ENCODE measurements at regions not wholly inside any gene's neighbourhood (a gene's known extent, or its start where the extent isn't known, plus 50 kb on each side); places are given as distances from the start of the nearest gene placed in this dataset.

DNA sequence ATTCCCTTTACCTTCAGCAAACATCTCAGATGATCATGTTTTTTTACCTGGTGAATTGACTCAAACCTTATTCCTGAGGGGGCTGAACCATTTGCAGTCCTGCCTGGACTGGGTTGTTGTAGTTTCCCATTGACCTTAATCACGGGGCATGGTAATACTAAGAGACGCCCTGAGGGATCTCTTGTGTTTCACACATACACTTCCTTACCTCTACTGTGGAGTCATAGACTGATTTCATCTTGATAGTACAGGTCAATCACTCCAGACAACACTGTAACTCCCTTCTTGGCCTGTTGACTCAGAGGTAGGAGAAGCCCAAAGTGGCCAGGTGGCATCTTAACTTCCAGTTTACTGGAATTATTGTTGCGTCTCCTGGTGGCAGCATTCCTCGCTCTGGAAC, 1064.0 kb upstream of the PCDH10 start:
- no peaks in the 10 kb centered on the region for H3K79me2 ChIP-seq (ENCODE audit: insufficient read depth, low read length)
- no peaks in the 10 kb centered on the region for H3K9me3 ChIP-seq (ENCODE audit: insufficient read depth, low read depth, low read length)
- H3K4me2 ChIP-seq (ENCODE audit: low read depth, low read length, poor library complexity, severe bottlenecking): no peak overlapping the region
- no peak overlapping the region for H3K4me3 ChIP-seq (ENCODE audit: low read length, poor library complexity, severe bottlenecking)
- no peaks in the 10 kb centered on the region for H4K20me1 ChIP-seq (ENCODE audit: insufficient read depth, low read length, poor library complexity, severe bottlenecking)
- TF ChIP-seq EZH2phosphoT487 (IDR thresholded peaks at IDR 0.05; ENCODE audit: borderline replicate concordance) (no peak), CTCF (conservative IDR thresholded peaks at IDR 0.05; ENCODE audit: low read length) (no peak)
- H3K36me3 ChIP-seq (ENCODE audit: insufficient read depth, low read length): no peaks in the 10 kb centered on the region
- H2AFZ ChIP-seq (ENCODE audit: low read length): no peak overlapping the region
- no peaks in the 10 kb centered on the region for H3K27me3 ChIP-seq (ENCODE audit: insufficient read depth, low read length, poor library complexity, severe bottlenecking)
- no peaks in the 10 kb centered on the region for H3K4me1 ChIP-seq (ENCODE audit: insufficient read depth, low read length, poor library complexity, severe bottlenecking)
- no peak overlapping the region for H3K9ac ChIP-seq (ENCODE audit: low read depth, low read length, poor library complexity, severe bottlenecking)
- H3K9me2 ChIP-seq (replicated peaks; ENCODE audit: low read depth, low read length): no peaks in the 10 kb centered on the region
- H3F3A ChIP-seq (ENCODE audit: low read depth): no peaks in the 10 kb centered on the region

- H3K4me1 ChIP-seq (ENCODE audit: insufficient read depth, low read length, poor library complexity, severe bottlenecking): no peaks in the 10 kb centered on the region
- H3K79me2 ChIP-seq (ENCODE audit: insufficient read depth, low read length): no peaks in the 10 kb centered on the region
- no peak overlapping the region for H3K4me3 ChIP-seq (ENCODE audit: low read length, poor library complexity, severe bottlenecking)
These were observed 1055.1 kb upstream of the PCDH10 start for GRCh38 chr4:132094017-132094416.

GRCh38 chr4:132097041-132097440, 1052.1 kb upstream of the PCDH10 start:
- H4K20me1 ChIP-seq (ENCODE audit: insufficient read depth, low read length, poor library complexity, severe bottlenecking): no peaks in the 10 kb centered on the region
- no peak overlapping the region for H2AFZ ChIP-seq (ENCODE audit: low read length)
- H3F3A ChIP-seq (ENCODE audit: low read depth): no peaks in the 10 kb centered on the region
- H3K9me3 ChIP-seq (ENCODE audit: insufficient read depth, low read depth, low read length): no peaks in the 10 kb centered on the region
- H3K9ac ChIP-seq (ENCODE audit: low read depth, low read length, poor library complexity, severe bottlenecking): no peak overlapping the region
- H3K4me2 ChIP-seq (ENCODE audit: low read depth, low read length, poor library complexity, severe bottlenecking): no peak overlapping the region
- H3K4me1 ChIP-seq (ENCODE audit: insufficient read depth, low read length, poor library complexity, severe bottlenecking): no peaks in the 10 kb centered on the region
- no peaks in the 10 kb centered on the region for H3K9me2 ChIP-seq (replicated peaks; ENCODE audit: low read depth, low read length)
- H3K36me3 ChIP-seq (ENCODE audit: insufficient read depth, low read length): no peaks in the 10 kb centered on the region
- H3K27me3 ChIP-seq (ENCODE audit: insufficient read depth, low read length, poor library complexity, severe bottlenecking): no peaks in the 10 kb centered on the region
- H3K79me2 ChIP-seq (ENCODE audit: insufficient read depth, low read length): no peaks in the 10 kb centered on the region
- H3K4me3 ChIP-seq (ENCODE audit: low read length, poor library complexity, severe bottlenecking): no peak overlapping the region
- TF ChIP-seq EZH2phosphoT487 (IDR thresholded peaks at IDR 0.05; ENCODE audit: borderline replicate concordance) (no peak), CTCF (conservative IDR thresholded peaks at IDR 0.05; ENCODE audit: low read length) (no peak)

More at GRCh38 chr4:132094017-132094416, 1055.1 kb upstream of the PCDH10 start:
- no peaks in the 10 kb centered on the region for H3K9me2 ChIP-seq (replicated peaks; ENCODE audit: low read depth, low read length)
- no peaks in the 10 kb centered on the region for H3F3A ChIP-seq (ENCODE audit: low read depth)
- no peaks in the 10 kb centered on the region for H3K27me3 ChIP-seq (ENCODE audit: insufficient read depth, low read length, poor library complexity, severe bottlenecking)
- no peak overlapping the region for H3K4me2 ChIP-seq (ENCODE audit: low read depth, low read length, poor library complexity, severe bottlenecking)
- no peaks in the 10 kb centered on the region for H3K36me3 ChIP-seq (ENCODE audit: insufficient read depth, low read length)
- no peaks in the 10 kb centered on the region for H3K9me3 ChIP-seq (ENCODE audit: insufficient read depth, low read depth, low read length)
- H2AFZ ChIP-seq (ENCODE audit: low read length): no peak overlapping the region
- TF ChIP-seq EZH2phosphoT487 (IDR thresholded peaks at IDR 0.05; ENCODE audit: borderline replicate concordance) (no peak), CTCF (conservative IDR thresholded peaks at IDR 0.05; ENCODE audit: low read length) (no peak)
- H3K9ac ChIP-seq (ENCODE audit: low read depth, low read length, poor library complexity, severe bottlenecking): no peak overlapping the region
- H4K20me1 ChIP-seq (ENCODE audit: insufficient read depth, low read length, poor library complexity, severe bottlenecking): no peaks in the 10 kb centered on the region

All from Loucy (cell line).